ENCODE measurements at regions not wholly inside any gene's neighbourhood (a gene's known extent, or its start where the extent isn't known, plus 50 kb on each side); places are given as distances from the start of the nearest gene placed in this dataset.
"Not testable (repeated sequence)": the region's sequence is repeated elsewhere in the genome, so short reads cannot be mapped to it uniquely, and the experiment has no call there.

- no peak overlapping the region for H3K27ac Mint-ChIP-seq
- H3K27me3 Mint-ChIP-seq (ENCODE audit: low read depth in 2 of 2) = peaks cover 26 to 49% of the 10 kb centered on the region in 2 donors
- H3K4me1 Mint-ChIP-seq = no peaks in the 10 kb centered on the region
- no CpG with 5 or more reads among the region's 1 CpG for WGBS (ENCODE audit: insufficient coverage)
- Histone ChIP-seq H3K9me3 (ENCODE audit: control insufficient read depth, insufficient read depth, low read length) (peaks cover 4% of the 10 kb centered on the region), H3K27me3 (ENCODE audit: control insufficient read depth, insufficient read depth, low read length) (peaks cover 2% of the 10 kb centered on the region), H3K4me3 (ENCODE audit: low read length) (no peak overlapping the region), H3K36me3 (ENCODE audit: control insufficient read depth, insufficient read depth, low read length) (no peaks in the 10 kb centered on the region), H3K4me1 (ENCODE audit: control insufficient read depth, insufficient read depth, low read length) (no peaks in the 10 kb centered on the region), H3K27ac (ENCODE audit: low read length) (no peak overlapping the region)
- no peaks in the 10 kb centered on the region for H3K9me3 Mint-ChIP-seq
- ATAC-seq (no peak), DNase-seq (no peak)
- intact Hi-C loops (cut with micrococcal nuclease) = no loop called here
- H3K36me3 Mint-ChIP-seq = peaks cover 7% of the 10 kb centered on the region
- no peak for TF ChIP-seq CTCF (IDR thresholded peaks at IDR 0.05)
- no peak overlapping the region for H3K4me3 Mint-ChIP-seq
These were observed 92.1 kb downstream of the ZNF467 start for GRCh38 chr7:149681274-149681673.

- H3K9me3 ChIP-seq (ENCODE audit: control insufficient read depth, insufficient read depth, low read length) = peaks cover 4% of the 10 kb centered on the region
- no peak for TF ChIP-seq CTCF (IDR thresholded peaks at IDR 0.05)
- no peak overlapping the region for H3K4me3 ChIP-seq (ENCODE audit: low read length)
- no peak for DNase-seq
- no peak overlapping the region for H3K27ac Mint-ChIP-seq
- H3K27me3 Mint-ChIP-seq (ENCODE audit: low read depth in 2 of 2) = peaks cover 25 to 49% of the 10 kb centered on the region in 2 donors
- no CpG with 5 or more reads among the region's 2 CpGs for WGBS (ENCODE audit: insufficient coverage)
- ATAC-seq = no peak
- H3K4me1 Mint-ChIP-seq = no peaks in the 10 kb centered on the region
- no peak overlapping the region for H3K4me3 Mint-ChIP-seq
- H3K36me3 Mint-ChIP-seq = peaks cover 7% of the 10 kb centered on the region
- peaks cover 2% of the 10 kb centered on the region for H3K27me3 ChIP-seq (ENCODE audit: control insufficient read depth, insufficient read depth, low read length)
- H3K36me3 ChIP-seq (ENCODE audit: control insufficient read depth, insufficient read depth, low read length) = no peaks in the 10 kb centered on the region
- H3K9me3 Mint-ChIP-seq = no peaks in the 10 kb centered on the region
- H3K4me1 ChIP-seq (ENCODE audit: control insufficient read depth, insufficient read depth, low read length) = no peaks in the 10 kb centered on the region
- intact Hi-C loops (cut with micrococcal nuclease) = no loop called here
- no peak overlapping the region for H3K27ac ChIP-seq (ENCODE audit: low read length)
These were observed 92.9 kb downstream of the ZNF467 start for GRCh38 chr7:149680331-149681025.

- intact Hi-C loops (cut with micrococcal nuclease); H3K9me3 ChIP-seq (ENCODE audit: control insufficient read depth, insufficient read depth, low read length); H3K4me1 ChIP-seq (ENCODE audit: control insufficient read depth, insufficient read depth, low read length); H3K36me3 ChIP-seq (ENCODE audit: control insufficient read depth, insufficient read depth, low read length); H3K4me3 ChIP-seq (ENCODE audit: low read length); H3K36me3 Mint-ChIP-seq; DNase-seq; H3K4me1 Mint-ChIP-seq; H3K27ac Mint-ChIP-seq; H3K27me3 ChIP-seq (ENCODE audit: control insufficient read depth, insufficient read depth, low read length); H3K4me3 Mint-ChIP-seq; ATAC-seq; H3K9me3 Mint-ChIP-seq; H3K27ac ChIP-seq (ENCODE audit: low read length): not testable (repeated sequence)
- WGBS (ENCODE audit: insufficient coverage) = 87% methylated on average over 10 of the region's 10 CpGs
- H3K27me3 Mint-ChIP-seq (ENCODE audit: low read depth in 2 of 2) = peaks cover 26 to 32% of the 10 kb centered on the region in 2 donors
These were observed 98.5 kb downstream of the ZNF467 start for GRCh38 chr7:149674728-149675385.

GRCh38 chr7:149673006-149673405 lies 100.4 kb downstream of the ZNF467 start:
- no peak overlapping the region for H3K4me3 Mint-ChIP-seq
- no peaks in the 10 kb centered on the region for H3K9me3 Mint-ChIP-seq
- H3K27me3 Mint-ChIP-seq (ENCODE audit: low read depth in 2 of 2) = peaks cover 31 to 43% of the 10 kb centered on the region in 2 donors
- Histone ChIP-seq H3K27ac (ENCODE audit: low read length) (no peak overlapping the region), H3K9me3 (ENCODE audit: control insufficient read depth, insufficient read depth, low read length) (no peaks in the 10 kb centered on the region), H3K4me3 (ENCODE audit: low read length) (no peak overlapping the region), H3K27me3 (ENCODE audit: control insufficient read depth, insufficient read depth, low read length) (no peaks in the 10 kb centered on the region), H3K4me1 (ENCODE audit: control insufficient read depth, insufficient read depth, low read length) (no peaks in the 10 kb centered on the region), H3K36me3 (ENCODE audit: control insufficient read depth, insufficient read depth, low read length) (no peaks in the 10 kb centered on the region)
- no peak overlapping the region for H3K27ac Mint-ChIP-seq
- no peak for ATAC-seq
- no peak for TF ChIP-seq CTCF (IDR thresholded peaks at IDR 0.05)
- H3K4me1 Mint-ChIP-seq = no peaks in the 10 kb centered on the region
- DNase-seq = no peak
- H3K36me3 Mint-ChIP-seq = no peaks in the 10 kb centered on the region
- intact Hi-C loops (cut with micrococcal nuclease) = no loop called here
- 93% methylated on average over 4 of the region's 5 CpGs for WGBS (ENCODE audit: insufficient coverage)

Measured in natural killer cell (primary cell).